Common myeloid progenitor, CD34-positive (primary cell): ENCODE measurements at regions not wholly inside any gene's neighbourhood (a gene's known extent, or its start where the extent isn't known, plus 50 kb on each side); places are given as distances from the start of the nearest gene placed in this dataset.

Experiments
- CTCF ChIA-PET: fragments of 350-600 bp; sonication (Branson Sonifier 250); formaldehyde crosslinking; loops from one replicate; lab custom pipeline; 2021; ENCODE audit warnings: antibody characterized with exemption; lab: Charles Lee
- POLR2A ChIA-PET: fragments of 350-600 bp; sonication (Branson Sonifier 250); formaldehyde crosslinking; loops from one replicate; lab custom pipeline; 2021; ENCODE audit warnings: antibody characterized with exemption; lab: Charles Lee
- DNase-seq, 3 donors: peaks; one replicate each; pipeline versions ENCODE4 v3.0.0 to v3.0.0-alpha.2; 2013
- H3K27ac ChIP-seq, 2 experiments: 1 replicate in 1 of 2; 2 replicates in 1 of 2; pipeline ENCODE4 v1.7.0; 2013; ENCODE audit warnings: inconsistent platforms in 2 of 2, low read length in 2 of 2, mild to moderate bottlenecking in 2 of 2, low read depth in 1 of 2, moderate library complexity in 1 of 2; ENCODE audit not compliant: severe bottlenecking in 2 of 2, insufficient read depth in 1 of 2, poor library complexity in 1 of 2
- H3K27me3 ChIP-seq, 5 experiments: replicated peaks in 2 of 5; 1 replicate in 3 of 5; 2 replicates in 2 of 5; pipeline versions ENCODE4 v1.6.1 to v1.7.0; 2013; ENCODE audit warnings: low read length in 4 of 5, mild to moderate bottlenecking in 2 of 5, moderate library complexity in 2 of 5, inconsistent platforms in 1 of 5; ENCODE audit not compliant: insufficient read depth in 5 of 5, control insufficient read depth in 4 of 5
- H3K36me3 ChIP-seq, 4 experiments: 1 replicate in 2 of 4; 2 replicates in 2 of 4; pipeline versions ENCODE4 v1.6.1 to v1.7.0; 2013; ENCODE audit warnings: low read length in 3 of 4, control low read depth in 1 of 4, mild to moderate bottlenecking in 1 of 4; ENCODE audit not compliant: control insufficient read depth in 4 of 4, insufficient read depth in 4 of 4
- H3K4me1 ChIP-seq, 4 experiments: 1 replicate in 3 of 4; 2 replicates in 1 of 4; pipeline versions ENCODE4 v1.6.1 to v1.7.1; 2013; ENCODE audit warnings: low read length in 3 of 4, mild to moderate bottlenecking in 3 of 4, control low read depth in 1 of 4, inconsistent platforms in 1 of 4, moderate library complexity in 1 of 4; ENCODE audit not compliant: control insufficient read depth in 4 of 4, insufficient read depth in 4 of 4; ENCODE audit errors: control extremely low read depth in 1 of 4
- H3K4me3 ChIP-seq, 7 experiments: 1 replicate in 4 of 7; 2 replicates in 3 of 7; pipeline versions ENCODE4 v1.5.1 to v1.7.0; 2013; ENCODE audit warnings: mild to moderate bottlenecking in 7 of 7, low read length in 6 of 7, moderate library complexity in 6 of 7, inconsistent platforms in 2 of 7, low read depth in 2 of 7, control low read depth in 1 of 7; ENCODE audit not compliant: insufficient read depth in 4 of 7, control insufficient read depth in 1 of 7; ENCODE audit errors: extremely low read depth in 1 of 7
- H3K9me3 ChIP-seq, 5 experiments: 1 replicate in 4 of 5; 2 replicates in 1 of 5; pipeline versions ENCODE4 v1.6.1 to v1.7.1; 2013; ENCODE audit warnings: low read length in 4 of 5, mild to moderate bottlenecking in 2 of 5, inconsistent platforms in 1 of 5, low read depth in 1 of 5, moderate library complexity in 1 of 5; ENCODE audit not compliant: control insufficient read depth in 4 of 5, insufficient read depth in 2 of 5; ENCODE audit errors: control extremely low read depth in 1 of 5
- WGBS: methylation state at CpG from one replicate; pipeline ENCODE4 v1.1.5; 2013; ENCODE audit not compliant: insufficient coverage; 5-methylcytosine and 5-hydroxymethylcytosine counted together

DNA sequence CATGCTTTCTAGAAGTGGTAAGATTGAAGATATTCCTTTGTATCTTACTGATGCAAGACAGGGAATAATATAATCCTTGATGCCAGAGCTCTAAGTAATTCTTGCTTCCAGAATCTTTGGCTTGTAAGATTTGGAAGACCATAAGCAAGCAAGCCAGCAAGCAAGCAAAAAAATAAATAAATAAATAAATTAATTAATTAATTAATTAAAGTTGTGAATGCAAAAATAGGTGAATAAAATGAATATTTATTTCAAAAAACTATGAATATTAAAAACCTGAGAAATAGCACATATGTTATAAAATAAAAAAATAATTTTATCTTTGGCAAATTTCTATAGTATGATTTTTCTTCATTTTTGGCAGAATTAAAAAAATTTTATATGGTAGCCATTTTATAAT is 750.2 kb upstream of the ARRDC4 start:
- POLR2A ChIA-PET = no interaction called here
- Histone ChIP-seq H3K27ac (no peak overlapping the region), H3K4me3 (no peak overlapping the region), H3K27me3 (peaks cover 0 to 2% (median 0%) of the 10 kb centered on the region in 5 experiments), H3K9me3 (no peaks in the 10 kb centered on the region), H3K36me3 (no peaks in the 10 kb centered on the region), H3K4me1 (no peaks in the 10 kb centered on the region)
- DNase-seq = no peak
- CTCF ChIA-PET = no interaction called here

GRCh38 chr15:97215629-97216028 is 744.9 kb upstream of the ARRDC4 start:
- Histone ChIP-seq H3K4me1 (no peaks in the 10 kb centered on the region), H3K36me3 (no peaks in the 10 kb centered on the region), H3K4me3 (no peak overlapping the region), H3K27ac (no peak overlapping the region), H3K27me3 (no peaks in the 10 kb centered on the region), H3K9me3 (no peaks in the 10 kb centered on the region)
- POLR2A ChIA-PET = no interaction called here
- CTCF ChIA-PET = no interaction called here
- DNase-seq = no peak

GRCh38 chr15:97224191-97224641 is 736.3 kb upstream of the ARRDC4 start:
- DNase-seq = no peak
- peaks cover 0 to 2% (median 0%) of the 10 kb centered on the region in 5 experiments for H3K27me3 ChIP-seq
- no peak overlapping the region for H3K4me3 ChIP-seq
- POLR2A ChIA-PET = no interaction called here
- no peaks in the 10 kb centered on the region for H3K36me3 ChIP-seq
- H3K9me3 ChIP-seq = peaks cover 0 to 4% (median 0%) of the 10 kb centered on the region in 5 experiments
- CTCF ChIA-PET = no interaction called here
- WGBS = 97% methylated on average over 44 of the region's 44 CpGs
- H3K27ac ChIP-seq = no peak overlapping the region
- H3K4me1 ChIP-seq = no peaks in the 10 kb centered on the region

DNA sequence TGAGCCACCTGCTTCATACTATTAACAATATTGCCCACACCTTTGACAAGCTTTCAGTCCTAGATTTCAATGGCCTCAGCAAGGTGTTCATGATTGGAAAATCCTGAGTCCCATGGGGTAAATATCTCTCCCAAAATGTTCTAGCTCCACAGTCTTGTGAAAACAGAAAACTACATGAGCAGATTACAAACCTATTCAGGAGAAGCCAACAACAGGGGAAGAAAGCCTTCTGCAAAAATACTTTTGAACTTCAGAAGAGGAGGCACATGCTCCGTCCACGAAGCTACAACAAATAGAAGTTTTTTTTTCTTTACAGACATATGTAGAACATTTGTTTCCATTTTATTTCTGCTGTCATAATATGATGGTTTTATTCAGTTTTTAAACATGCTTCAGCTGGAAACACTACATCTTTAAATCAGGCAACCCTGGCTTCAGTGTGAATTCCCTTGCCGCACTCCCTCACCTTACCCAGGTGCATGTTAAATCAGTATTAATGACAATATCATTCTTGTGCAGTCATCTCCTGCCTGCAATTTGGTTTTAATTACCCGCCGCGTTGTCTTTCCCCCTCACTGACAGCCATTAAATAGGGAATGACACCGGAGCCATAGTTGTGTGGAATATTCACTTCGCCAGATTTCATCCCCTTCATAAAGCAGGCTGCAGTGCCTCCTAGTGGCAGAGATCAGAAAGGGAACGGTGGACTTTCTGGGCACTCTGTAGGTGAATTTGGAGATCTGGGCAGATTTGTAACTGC is 725.5 kb upstream of the ARRDC4 start:
- Histone ChIP-seq H3K36me3 (no peaks in the 10 kb centered on the region), H3K9me3 (peaks cover 0 to 4% (median 0%) of the 10 kb centered on the region in 5 experiments), H3K27me3 (peaks cover 0 to 28% (median 13%) of the 10 kb centered on the region in 5 experiments), H3K4me1 (no peaks in the 10 kb centered on the region), H3K4me3 (no peak overlapping the region), H3K27ac (no peak overlapping the region)
- POLR2A ChIA-PET = no interaction called here
- CTCF ChIA-PET = interaction anchor here (1.9 to 2.2 kb wide), 2 partner anchors 21 to 1975 kb away, joined by 5 to 9 read pairs; no protein-coding TSS in a partner anchor
- DNase-seq = peak; percentile 29 to 54 (median 45)
- WGBS = 100% methylated on average over 1 of the region's 9 CpGs

GRCh38 chr15:97235611-97235985 is 724.9 kb upstream of the ARRDC4 start:
- Histone ChIP-seq H3K9me3 (peaks cover 0 to 4% (median 0%) of the 10 kb centered on the region in 5 experiments), H3K27me3 (peaks cover 0 to 28% (median 13%) of the 10 kb centered on the region in 5 experiments), H3K36me3 (no peaks in the 10 kb centered on the region), H3K4me1 (no peaks in the 10 kb centered on the region), H3K27ac (no peak overlapping the region), H3K4me3 (no peak overlapping the region)
- CTCF ChIA-PET = interaction anchor here (2.2 kb wide), 1 partner anchor 21 kb away, joined by 5 read pairs; no protein-coding TSS in a partner anchor
- no peak for DNase-seq
- POLR2A ChIA-PET = no interaction called here
- WGBS = 23% methylated on average over 3 of the region's 7 CpGs

DNA sequence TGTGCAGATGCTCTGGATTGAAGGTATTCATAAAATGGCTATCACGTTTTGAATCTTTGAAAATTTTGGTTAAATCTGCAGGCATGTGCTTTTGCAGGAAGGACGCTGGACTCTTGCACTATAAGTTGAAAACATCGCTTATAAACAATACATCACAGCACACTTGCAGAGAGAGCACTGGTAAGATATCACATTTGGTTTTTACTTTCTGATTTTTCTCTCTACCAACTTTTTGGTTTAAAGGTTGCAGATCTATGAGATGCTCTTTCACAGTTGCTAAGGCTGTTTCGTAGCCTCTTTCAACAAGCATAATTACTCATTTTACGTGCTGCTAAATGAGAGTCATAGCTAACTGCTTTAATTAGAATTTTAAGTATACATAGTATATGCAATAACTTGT is 724.4 kb upstream of the ARRDC4 start:
- Histone ChIP-seq H3K27me3 (peaks cover 0 to 28% (median 13%) of the 10 kb centered on the region in 5 experiments), H3K27ac (no peak overlapping the region), H3K9me3 (peaks cover 0 to 4% (median 0%) of the 10 kb centered on the region in 5 experiments), H3K4me3 (no peak overlapping the region), H3K4me1 (no peaks in the 10 kb centered on the region), H3K36me3 (no peaks in the 10 kb centered on the region)
- no peak for DNase-seq
- POLR2A ChIA-PET = no interaction called here
- WGBS = 40% methylated on average over 1 of the region's 5 CpGs
- CTCF ChIA-PET = interaction anchor here (1.9 to 2.2 kb wide), 2 partner anchors 9 to 22 kb away, joined by 5 to 9 read pairs; no protein-coding TSS in a partner anchor

DNA sequence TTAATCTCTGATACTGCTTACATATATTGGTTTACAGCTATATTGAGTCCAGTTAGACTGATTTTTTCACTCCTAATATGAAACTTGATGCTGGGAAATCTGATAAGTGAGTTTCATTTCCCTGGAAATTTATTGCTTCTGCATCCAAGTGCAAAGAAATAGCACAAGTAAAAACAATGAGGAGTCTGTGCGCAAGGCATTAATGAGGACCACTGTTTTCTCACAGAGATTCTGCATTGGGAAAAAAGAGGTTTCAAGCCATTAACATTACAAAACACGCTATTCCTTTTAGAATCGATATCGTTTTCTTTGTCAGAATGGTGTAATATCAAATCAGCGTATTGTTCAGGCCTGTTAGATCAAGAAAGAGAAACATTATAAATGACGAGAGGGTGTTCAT is 723.3 kb upstream of the ARRDC4 start:
- H3K4me1 ChIP-seq = no peaks in the 10 kb centered on the region
- no peak overlapping the region for H3K4me3 ChIP-seq
- CTCF ChIA-PET = interaction anchor here (1.9 kb wide), 1 partner anchor 8 kb away, joined by 9 read pairs; no protein-coding TSS in a partner anchor
- H3K9me3 ChIP-seq = peaks cover 0 to 4% (median 0%) of the 10 kb centered on the region in 5 experiments
- H3K27ac ChIP-seq = no peak overlapping the region
- DNase-seq = no peak
- peaks cover 0 to 28% (median 16%) of the 10 kb centered on the region in 5 experiments for H3K27me3 ChIP-seq
- POLR2A ChIA-PET = no interaction called here
- WGBS = 98% methylated on average over 6 of the region's 6 CpGs
- no peaks in the 10 kb centered on the region for H3K36me3 ChIP-seq
